HG03175 (cell line): ENCODE measurements at regions not wholly inside any gene's neighbourhood (a gene's known extent, or its start where the extent isn't known, plus 50 kb on each side); places are given as distances from the start of the nearest gene placed in this dataset.

Source experiments
- ATAC-seq: cut with Tn5 transposase; IDR thresholded peaks from one replicate; pipeline ENCODE4 v1.9.1; 2021; ENCODE audit warnings: mild to moderate bottlenecking, moderate library complexity; ENCODE audit not compliant: unreplicated experiment

DNA sequence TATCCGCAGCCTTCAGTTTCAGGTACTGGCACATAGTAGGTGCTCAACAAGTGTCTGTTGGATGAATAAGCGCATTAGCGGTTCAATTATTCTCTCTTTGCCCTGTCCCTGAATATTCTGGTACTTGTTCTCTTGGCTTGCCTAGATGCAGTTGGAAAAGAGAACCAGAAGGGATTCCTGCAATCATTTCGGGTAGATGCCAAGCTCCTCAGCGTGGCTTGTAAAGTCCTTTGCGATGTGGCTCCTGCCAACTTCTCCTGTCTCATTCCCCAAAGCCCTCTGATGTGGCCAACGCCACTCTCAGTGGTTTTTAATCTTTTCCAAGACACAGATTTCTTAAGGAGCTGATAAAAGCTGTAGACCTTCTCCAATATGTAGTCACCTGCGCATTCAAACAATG, 230.3 kb downstream of the SUDS3 start:
- no peak for ATAC-seq

DNA sequence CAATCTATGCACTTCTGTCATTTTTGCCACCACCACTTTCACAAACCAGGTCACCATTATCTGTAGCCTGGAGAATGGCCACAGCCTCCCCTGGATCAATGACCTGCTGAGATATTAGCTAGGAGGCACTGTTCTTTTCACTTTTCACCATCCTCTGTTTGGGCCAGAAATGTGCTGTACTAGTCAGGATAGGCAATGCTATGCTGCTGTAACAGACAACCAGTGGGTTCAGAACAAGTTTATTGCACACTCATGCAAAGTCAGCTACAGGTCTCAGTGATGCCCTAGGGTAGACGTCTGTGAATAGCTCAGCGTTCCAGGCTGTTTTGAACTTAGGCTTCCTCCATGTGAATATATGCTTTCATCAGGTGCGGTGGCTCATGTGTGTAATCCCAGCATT, 231.5 kb downstream of the SUDS3 start:
- no peak for ATAC-seq

DNA sequence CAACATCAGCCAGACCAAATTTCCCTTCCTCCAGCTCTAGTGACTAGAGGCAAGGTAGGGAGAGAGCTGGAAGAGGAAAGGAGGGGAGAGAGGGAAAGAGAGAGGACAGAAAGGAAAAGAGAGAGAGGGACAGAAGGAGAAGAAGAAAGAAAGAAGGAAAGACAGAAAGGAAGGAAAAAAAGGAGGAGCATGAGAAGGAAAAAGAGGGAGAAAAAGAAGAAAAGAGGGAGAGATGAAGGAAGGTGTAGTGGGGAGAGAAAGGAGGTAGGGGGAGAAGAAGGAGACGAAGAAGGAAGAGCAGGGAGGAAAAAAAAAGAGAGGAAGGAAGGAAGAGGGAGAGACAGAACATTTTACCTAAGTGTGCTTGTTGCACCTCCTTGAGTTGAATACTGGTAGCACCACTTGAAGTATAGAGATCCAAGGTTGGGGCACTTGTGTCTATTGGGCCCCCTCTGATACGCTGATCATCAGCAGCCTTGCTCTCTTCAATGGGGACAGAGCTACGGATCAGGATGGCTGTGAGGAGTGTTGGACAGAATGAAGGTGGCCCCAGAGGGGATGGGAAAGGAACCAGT, 232.5 kb downstream of the SUDS3 start:
- ATAC-seq: no peak

DNA sequence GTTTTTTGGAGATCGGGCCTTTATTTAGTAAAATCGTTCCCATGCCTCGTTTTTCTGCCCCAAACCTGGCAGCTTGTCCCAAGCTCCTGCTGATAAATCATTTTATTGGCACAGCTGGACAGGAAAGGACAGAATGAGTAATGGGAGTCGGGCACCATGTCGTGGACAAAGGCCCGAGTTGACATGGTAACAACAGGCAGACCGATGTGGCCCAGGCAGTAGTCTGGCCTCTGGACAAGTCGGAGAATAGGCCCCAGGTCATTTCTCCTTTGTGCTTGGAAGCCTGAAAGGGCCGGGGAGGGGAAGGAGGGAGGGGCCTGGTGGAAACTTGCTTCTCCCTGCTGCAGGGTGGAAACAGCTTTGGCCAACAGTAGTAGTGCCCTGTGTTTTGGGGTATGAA, 234.9 kb downstream of the SUDS3 start:
- ATAC-seq: no peak

DNA sequence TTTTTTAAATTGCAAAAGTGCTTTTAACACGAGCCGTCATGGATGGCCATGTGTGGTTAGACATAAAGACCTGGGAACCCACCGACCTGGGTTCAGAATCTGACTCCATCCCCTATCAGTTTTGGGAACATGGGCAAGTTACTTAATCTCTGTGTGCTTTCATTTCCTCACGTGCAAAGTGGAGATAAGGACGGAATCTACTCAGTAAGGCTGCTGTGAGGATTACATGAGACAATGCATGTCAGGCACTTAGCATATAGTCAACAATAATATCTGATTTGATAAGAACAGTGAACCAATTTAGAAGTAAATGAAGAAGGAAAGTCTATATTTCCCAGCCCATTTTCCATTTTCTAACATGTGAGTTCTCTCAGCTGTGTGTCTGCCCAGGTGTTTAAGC, 235.4 kb downstream of the SUDS3 start:
- no peak for ATAC-seq

DNA sequence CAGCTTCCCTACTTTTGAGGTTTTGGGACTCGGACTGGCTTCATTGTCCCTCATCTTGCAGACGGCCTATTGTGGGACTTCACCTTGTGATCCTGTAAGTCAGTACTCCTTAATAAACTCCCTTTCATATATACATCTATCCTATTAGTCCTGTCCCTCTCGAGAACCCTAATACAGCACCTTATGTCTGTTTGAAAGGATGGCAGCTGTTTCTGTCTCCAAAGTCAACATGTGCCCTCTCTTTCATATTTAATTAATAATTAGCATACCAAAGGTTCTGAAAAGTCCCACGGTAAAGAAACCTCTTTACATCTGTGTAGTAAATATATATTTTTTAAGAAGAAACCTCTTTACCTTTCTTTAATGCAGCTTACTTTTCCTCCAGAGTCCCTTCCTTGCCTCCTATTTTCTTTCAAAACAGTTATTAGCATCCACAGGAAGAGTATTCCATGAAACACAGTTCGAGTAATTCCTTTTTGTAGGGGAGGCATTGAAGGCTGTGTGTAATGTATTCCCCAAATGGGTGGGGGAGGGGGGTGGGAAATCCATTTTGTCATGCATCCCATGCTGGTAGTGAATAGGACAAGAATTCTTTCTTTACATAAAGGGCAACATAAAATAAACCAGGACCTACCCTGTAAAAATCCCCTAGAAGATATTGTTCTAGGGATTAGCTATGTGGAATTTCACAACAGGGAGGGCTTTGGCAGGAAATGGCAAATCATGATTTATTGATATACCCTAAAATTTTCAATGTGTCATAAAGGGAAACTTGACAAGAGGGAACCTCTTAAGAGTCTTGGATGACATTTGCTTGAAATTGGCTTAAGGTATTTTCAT, 241.5 kb downstream of the SUDS3 start:
- ATAC-seq: no peak

DNA sequence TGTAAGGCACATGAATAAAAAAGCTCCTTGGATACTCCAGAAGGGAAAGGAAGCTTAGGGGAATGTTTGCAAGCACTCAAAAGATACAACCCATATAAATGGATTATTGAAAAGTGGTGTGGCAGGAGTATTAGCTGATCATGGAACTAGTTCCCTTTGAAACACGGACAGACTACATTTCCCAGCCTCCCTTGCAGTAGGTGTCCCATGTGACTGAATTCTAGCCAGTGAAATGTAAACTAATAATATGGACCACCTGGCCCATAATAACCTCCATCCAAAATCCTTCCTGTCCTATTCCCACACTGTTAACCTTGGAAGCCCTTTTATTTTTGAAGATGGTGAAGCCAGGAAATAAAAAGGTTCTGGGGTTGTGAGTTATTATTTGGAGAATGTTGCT, 242.3 kb downstream of the SUDS3 start:
- no peak for ATAC-seq

DNA sequence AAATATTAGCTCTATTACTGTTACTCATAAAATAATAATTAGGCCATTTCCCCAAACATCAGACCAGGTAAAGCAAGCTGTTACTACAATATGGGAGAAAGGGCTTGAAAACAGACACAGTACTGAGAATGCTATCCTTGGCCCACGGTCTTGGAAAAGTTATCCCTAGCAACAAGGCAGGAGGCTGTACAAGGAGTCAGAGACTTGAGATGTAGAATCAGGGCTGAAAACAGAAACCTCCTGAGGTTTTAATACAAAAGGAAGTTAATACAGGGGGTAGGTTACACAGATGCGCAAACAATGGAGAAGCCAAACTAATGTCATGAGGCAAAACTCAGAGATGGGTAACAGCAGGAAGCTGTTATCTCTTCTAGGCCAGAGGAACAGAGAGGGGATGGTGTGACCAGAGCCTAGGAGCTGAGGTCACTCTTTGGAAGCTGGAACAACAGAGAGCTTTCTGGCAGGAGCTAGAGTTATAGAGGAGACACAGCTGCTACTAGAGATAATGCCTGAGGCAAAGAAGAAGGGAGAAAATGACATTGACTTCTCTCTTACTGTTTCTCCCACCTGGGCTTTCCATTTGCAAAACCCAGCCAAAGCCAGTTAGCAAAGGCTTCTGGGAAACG, 248.8 kb downstream of the SUDS3 start:
- ATAC-seq: no peak

DNA sequence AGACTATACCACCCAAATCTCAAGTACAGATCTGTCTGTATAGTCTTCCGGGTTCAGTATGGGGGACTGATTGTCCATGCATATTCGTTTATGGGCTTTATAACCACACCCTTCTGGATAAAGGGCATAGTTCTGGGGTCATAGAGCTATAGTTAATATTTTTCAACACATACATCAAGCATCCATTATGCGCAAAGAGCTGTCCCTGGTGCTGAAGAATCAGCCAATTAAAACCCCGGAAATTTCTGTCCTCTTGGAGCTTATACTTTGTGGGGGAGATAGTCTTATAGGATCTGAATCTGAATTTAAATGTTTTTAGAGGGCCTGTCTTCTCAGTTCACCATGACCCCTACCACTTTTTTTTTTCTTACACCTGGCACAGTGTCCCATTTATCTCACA, 256.7 kb downstream of the SUDS3 start:
- ATAC-seq: no peak

DNA sequence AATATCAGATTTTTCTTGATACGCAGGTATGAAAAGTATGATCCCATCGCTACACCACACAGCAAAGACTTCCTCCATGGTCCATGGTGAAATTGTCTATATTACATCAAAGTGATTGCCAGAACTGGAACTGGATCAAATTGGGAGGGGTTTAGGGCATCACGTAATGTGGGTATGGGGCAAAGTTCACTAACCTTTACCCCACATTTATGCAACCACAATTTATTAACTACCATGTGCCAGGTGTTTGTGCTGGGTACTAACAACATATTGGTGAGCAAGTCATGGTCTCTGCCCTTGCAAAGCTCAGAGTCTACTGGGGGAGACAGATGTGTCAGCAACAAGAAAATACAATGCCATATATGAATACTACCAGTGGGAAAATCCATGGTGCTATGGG, 258.9 kb downstream of the SUDS3 start:
- ATAC-seq: no peak

DNA sequence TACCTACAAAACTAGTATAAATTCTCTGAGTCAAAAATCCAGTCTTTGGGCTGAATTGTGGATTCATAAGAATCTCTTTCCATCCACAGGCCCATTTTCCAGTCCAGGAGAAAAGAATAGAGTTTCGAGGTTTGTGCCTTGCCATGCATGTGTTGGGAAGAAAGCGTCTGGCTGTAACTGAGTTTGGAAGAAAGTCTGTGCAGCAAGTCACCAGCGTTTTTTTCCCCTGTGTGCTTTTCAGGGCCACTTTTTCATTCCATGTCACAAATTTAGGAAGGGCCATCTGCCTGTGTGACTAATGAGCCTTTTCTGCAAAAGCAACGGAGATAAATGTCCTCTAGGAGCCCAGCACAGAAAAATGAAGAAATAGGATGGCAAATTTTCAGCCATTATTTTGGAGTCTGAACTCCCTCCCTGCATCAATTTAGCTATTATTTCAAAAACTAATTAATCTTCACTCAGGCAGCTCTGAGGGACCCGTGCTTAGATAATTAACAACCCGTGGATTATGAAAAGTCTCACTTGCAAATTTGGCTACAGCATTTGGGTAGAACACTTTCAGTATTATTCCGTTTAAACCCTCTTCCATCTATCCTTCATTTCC, 261.5 kb downstream of the SUDS3 start:
- no peak for ATAC-seq

DNA sequence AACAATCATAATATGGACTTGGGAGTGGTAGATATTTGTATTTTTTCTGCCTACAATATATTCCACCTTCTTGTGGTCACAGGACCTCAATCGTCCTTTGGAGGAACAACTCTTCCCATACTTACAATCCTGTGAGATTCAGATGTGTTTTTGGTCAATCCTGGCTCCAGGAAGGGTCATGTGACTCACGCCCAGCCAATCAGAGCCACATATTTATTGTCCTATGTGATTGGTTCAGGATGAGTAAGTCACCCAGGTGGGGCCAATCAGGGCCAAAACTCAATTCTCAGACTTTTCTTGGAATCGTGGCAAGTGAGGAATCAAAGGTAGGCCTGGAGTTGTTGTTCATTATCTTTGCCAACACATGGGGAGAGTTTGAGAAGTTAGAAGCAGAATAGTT, 264.9 kb downstream of the SUDS3 start:
- no peak for ATAC-seq

DNA sequence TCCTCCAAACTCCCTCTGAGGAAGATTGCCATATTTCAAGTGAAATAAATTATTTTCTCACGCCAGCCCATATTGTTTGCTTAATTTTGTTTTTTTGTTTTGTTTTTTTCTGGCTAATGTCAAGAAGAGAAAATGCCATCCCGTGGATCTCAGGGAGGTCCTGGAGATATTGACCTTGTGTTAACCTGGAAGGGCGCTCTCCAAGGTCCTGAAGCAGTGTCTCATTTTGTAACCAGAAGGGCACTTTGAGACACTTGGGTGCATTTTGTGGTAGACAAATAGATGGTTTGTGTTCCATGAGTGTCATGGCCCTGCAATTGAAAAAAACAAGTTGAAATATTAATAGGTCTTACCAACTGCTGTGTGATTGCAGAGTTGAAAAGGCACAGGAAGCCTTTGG, 268.9 kb downstream of the SUDS3 start:
- no peak for ATAC-seq

DNA sequence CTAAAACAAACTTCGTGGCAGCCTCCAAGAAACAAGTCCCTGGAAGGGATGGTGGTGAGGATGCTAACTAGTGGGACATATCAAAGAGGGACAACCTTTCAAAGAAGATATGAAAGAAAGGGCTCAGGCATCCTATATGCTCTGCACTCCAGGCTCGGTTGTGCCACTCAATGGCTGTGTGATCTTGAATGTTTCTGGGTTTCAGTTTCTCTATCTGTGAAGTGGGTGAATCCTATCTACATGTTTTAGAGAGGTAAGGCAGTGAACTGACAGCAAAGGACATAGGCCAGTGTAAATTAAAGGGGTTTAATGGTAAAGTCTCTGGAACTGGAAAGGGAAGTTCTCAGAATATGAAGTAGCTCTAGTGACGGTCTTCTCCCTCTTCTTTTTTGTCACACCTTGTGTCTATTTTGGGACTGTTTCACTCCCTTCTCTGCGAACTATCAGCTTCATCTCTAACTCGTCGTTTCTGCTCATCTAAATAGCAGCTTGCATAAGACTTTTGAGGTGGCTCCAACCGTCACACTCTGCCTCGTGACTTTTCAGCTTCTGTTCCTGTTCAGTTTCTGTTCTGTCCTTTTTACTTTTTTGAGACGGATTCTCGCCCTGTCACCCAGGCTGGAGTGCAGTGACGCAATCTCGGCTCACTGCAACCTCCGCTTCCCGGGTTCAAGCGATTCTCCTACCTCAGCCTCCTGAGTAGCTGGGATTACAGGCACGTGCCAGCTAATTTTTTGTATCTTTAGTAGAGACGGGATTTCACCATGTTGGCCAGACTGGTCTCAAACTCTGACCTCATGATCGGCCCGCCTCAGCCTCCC, 273.6 kb downstream of the SUDS3 start:
- ATAC-seq: no peak

DNA sequence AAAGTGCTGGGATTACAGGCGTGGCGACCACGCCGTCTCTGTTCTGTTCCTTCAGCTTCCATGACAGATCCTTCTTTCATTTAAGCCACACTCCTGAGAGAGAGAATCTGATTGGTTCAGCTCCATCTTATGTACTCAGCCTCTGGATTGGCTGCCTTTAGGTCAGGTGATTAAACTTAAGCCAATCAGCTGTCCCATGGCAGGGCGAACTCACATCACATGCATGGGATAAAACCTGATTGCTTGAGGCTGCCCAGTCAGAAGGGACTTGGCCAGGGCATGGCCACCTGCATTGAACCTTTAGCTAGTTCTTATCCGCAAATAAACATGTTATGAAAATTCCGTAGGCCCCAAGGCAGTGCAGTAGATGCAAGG, 274.2 kb downstream of the SUDS3 start:
- ATAC-seq: no peak

DNA sequence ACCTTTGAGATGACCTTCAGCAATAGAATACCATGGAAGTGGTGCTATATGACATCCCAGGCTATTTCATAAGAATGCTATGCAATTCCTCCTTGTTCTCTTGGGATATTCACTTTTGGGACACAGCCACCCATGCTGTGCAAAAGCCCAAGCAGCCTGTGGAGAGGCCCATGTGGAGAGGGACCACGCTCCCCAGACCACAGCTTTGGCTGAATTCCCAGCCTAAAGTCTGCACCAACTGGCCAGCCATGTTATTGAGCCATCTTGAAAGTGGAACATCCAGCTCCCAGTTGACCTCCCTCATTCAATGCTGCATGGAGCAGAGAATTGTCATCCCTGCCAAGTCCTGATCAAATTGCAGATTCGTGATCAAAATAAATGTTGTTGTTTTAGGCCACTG, 275.1 kb downstream of the SUDS3 start:
- no peak for ATAC-seq

DNA sequence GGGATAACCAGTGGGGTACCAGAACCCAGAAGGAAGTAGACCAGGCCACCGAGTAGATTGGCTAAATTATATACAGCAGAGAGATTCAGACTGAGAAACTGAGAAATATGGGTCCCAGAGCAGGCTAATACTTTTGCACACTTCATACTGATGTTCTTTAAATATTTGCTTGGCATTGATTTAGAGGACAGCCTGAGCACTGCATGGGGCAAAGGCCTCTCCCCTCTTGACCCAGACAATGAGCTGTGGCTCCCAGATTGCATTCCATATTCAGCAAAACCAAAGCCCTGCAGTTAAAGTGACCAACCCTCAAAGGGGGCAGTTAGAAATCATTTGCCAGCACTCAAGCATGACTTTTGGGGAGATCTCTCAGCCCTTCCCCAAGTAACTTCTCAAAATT, 279.2 kb downstream of the SUDS3 start:
- no peak for ATAC-seq

DNA sequence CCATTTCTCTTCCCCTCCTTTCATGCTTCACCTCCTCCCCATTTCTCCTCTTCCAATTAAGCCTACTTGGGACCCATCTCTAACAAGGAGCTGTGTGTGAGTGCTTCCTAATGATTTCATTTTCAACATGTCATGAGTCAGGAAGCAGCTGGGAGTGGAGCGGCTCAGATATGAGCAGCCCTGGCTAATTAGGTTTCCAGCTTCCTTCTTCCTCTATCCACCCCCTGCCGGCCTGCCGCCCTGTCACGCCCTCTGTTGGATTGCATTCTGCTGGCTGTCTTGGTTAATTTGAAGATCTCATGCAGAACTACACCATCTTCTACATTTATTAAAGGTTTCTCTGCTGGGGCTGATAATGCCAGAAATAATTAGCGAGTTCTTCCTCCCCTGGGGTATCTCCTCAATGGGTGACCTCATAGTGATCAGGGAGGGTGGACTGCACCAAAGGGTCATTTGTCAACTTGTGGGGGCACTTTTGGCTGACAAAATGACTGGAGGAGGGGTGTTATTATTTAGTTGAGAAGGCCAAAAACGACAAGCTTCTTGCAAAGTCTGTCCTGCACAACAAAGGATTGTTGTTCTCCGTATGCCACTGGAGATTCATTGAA, 300.9 kb upstream of the SRRM4 start:
- no peak for ATAC-seq

DNA sequence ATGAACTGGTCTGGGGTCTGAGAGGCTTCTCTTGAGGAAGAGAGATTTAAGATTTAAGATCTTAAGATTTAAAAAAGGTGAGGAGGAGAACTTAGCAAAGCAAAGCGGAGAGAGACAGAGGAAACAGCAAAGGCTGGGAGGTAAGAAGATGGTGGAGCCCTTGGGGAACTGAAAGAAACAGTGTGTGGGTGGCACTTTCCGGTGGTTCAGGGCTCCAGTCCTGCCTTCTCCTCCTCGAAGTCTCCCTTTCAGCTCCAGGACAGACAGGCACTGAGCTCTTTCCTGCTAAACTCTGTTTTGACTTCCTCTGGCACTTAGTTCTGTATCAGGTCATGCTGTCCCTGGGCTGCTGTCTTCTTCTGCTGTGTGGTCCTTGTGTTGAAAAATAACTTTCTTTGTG, 298.7 kb upstream of the SRRM4 start:
- ATAC-seq: no peak

DNA sequence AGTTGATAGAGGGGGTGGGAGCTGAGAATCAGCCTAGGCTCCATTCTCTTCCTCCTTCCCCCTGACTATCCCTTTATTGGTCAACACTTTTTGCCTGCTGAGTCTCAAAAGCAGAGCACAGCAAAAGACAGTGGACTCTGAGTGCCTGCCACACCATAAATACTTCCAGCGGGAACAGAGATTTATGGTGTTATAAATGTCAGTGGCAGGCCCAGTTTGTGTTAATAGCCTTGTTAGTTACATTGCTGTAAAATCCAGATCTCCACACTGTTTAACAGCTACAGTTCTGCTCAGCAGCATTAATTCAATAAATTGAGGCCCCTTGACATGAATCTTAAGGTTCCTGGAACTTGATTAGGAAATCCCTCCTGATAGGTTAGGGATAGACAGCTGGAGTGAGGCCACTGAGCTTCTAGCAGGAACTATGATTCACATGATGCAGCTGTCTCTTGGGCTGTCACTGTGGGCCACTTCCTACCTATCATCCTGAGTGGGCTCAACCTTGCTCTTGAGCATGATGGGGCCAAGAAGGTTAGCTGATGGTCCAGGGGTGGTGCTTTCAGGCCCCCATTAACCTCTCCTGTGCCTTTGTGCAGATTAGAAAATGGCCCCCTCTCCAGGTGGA, 295.2 kb upstream of the SRRM4 start:
- no peak for ATAC-seq
